ENCODE measurements at regions not wholly inside any gene's neighbourhood (a gene's known extent, or its start where the extent isn't known, plus 50 kb on each side); places are given as distances from the start of the nearest gene placed in this dataset.
"Not testable (repeated sequence)": the region's sequence is repeated elsewhere in the genome, so short reads cannot be mapped to it uniquely, and the experiment has no call there.

DNA sequence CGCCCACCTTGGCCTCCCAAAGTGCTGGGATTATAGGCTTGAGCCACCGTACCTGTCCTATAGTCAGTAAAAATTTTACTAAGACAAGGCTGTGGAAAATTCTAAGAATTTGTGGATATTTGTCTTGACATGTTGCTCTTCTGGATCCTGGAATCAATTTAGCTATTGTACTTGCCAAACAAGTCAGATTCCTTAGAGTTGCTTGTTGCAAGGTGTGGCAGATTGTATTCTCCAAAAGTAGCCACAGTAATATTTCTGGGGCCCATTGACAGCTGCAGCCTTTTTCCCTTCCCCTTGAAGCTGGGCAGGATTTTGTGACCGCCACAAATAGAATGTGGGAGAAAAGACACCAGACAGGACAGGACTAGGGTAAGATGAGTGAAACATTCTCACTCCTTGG lies 98.8 kb upstream of the TMTC4 start:
- no peaks in the 10 kb centered on the region for H3K36me3 ChIP-seq (replicated peaks; ENCODE audit: control insufficient read depth, insufficient read depth, low read length)
- H3K4me3 ChIP-seq (ENCODE audit: insufficient read depth, low read depth, low read length) = no peak overlapping the region
- DNase-seq = no peak
- H3K27me3 ChIP-seq (ENCODE audit: control insufficient read depth, insufficient read depth, low read length) = no peaks in the 10 kb centered on the region

DNA sequence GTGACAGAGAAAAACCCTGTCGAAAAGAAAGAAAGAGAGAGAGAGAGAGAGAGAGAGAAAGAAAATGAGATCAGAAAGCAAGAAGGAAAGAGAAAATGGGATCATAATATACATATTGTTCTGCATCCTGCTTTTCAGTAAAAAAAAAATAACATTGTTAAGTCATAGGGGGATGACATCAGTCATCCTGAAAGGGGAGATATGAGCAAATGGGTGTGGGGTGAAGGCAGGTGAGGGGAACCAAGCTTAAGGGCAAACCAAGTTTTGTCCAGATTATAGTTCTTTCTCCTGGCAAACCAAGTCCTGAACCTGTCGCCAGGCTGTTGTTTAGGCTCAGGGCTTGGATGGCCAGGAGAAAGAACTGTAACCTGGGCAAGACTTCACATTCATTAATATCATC lies 92.6 kb upstream of the TMTC4 start:
- no peak for DNase-seq
- H3K36me3 ChIP-seq (replicated peaks; ENCODE audit: control insufficient read depth, insufficient read depth, low read length) = no peaks in the 10 kb centered on the region
- H3K4me3 ChIP-seq (ENCODE audit: insufficient read depth, low read depth, low read length) = no peak overlapping the region
- H3K27me3 ChIP-seq (ENCODE audit: control insufficient read depth, insufficient read depth, low read length) = no peaks in the 10 kb centered on the region

DNA sequence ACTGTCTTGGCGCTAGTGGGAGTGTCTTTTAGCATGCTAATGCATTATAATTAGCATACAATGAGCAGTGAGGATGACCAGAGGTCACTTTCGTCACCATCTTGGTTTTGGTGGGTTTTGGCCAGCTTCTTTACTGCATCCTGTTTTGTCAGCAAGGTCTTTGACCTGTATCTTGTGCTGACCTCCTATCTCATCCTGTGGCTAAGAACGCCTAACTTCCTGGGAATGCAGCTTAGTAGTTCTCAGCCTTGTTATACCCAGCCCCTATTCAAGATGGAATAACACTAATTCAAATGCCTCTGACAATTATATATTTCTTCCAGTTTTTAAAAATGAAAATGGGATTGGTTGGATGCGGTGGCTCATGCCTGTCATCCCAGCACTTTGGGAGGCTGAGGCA lies 92.0 kb upstream of the TMTC4 start:
- not testable (repeated sequence) for H3K27me3 ChIP-seq (ENCODE audit: control insufficient read depth, insufficient read depth, low read length); DNase-seq; H3K36me3 ChIP-seq (replicated peaks; ENCODE audit: control insufficient read depth, insufficient read depth, low read length); H3K4me3 ChIP-seq (ENCODE audit: insufficient read depth, low read depth, low read length)

DNA sequence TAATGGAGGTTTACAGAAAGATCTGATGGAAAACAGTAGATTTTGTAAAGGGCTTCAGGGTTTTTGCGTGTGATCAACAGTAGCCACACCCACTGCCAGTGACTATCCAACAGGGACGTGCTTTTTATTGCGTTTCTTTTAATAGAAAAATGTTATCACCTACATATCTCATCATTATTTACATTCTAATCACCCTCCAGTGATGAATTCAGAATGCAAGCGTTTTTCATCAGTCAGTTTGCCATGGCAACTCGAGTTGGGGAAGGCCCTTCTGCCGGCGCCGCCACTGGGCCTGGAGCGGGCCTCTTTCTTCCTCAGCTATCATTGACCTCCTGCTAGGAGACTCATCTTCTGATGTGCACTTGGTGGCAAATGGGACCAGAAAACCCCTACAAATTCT lies 90.3 kb upstream of the TMTC4 start:
- DNase-seq = no peak
- no peaks in the 10 kb centered on the region for H3K36me3 ChIP-seq (replicated peaks; ENCODE audit: control insufficient read depth, insufficient read depth, low read length)

DNA sequence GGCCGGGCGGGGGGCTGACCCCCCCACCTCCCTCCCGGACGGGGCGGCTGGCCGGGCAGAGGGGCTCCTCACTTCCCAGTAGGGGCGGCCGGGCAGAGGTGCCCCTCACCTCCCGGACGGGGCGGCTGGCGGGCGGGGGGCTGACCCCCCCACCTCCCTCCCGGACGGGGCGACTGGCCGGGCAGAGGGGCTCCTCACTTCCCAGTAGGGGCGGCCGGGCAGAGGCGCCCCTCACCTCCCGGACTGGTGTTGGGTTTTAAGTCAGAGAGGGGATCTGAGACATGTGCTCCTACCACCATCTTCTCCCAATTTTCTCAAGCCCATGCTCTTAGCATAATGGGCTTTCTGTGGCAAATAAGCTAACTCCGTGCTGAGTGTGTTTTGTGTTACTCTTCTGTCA lies 87.5 kb upstream of the TMTC4 start:
- H3K36me3 ChIP-seq (replicated peaks; ENCODE audit: control insufficient read depth, insufficient read depth, low read length); DNase-seq; H3K4me3 ChIP-seq (ENCODE audit: insufficient read depth, low read depth, low read length); H3K27me3 ChIP-seq (ENCODE audit: control insufficient read depth, insufficient read depth, low read length): not testable (repeated sequence)

More for the DNA sequence above, 90.3 kb upstream of the TMTC4 start:
- Histone ChIP-seq H3K4me3 (ENCODE audit: insufficient read depth, low read depth, low read length) (no peak overlapping the region), H3K27me3 (ENCODE audit: control insufficient read depth, insufficient read depth, low read length) (no peaks in the 10 kb centered on the region)

DNA sequence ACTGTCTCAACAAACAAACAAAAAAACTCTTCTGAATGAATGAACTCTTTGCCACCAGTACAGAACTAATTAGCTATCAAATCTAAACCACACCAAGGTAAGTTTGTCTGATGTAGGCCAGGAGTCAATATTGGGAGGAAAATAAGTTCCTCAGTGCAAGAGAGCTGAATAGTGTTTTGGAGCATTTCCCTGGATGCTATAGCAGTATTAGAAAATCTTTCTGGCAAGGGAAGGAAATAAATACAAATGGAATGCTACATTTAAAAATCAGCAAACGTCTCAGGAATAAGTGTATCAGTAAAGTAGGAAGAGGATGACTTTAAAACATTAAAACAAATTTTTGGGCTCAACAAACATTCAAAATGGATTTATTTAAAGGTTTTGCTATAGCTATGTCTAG lies 81.3 kb upstream of the TMTC4 start:
- Histone ChIP-seq H3K4me3 (ENCODE audit: insufficient read depth, low read depth, low read length) (no peak overlapping the region), H3K36me3 (replicated peaks; ENCODE audit: control insufficient read depth, insufficient read depth, low read length) (no peaks in the 10 kb centered on the region), H3K27me3 (ENCODE audit: control insufficient read depth, insufficient read depth, low read length) (no peaks in the 10 kb centered on the region)
- DNase-seq = no peak

DNA sequence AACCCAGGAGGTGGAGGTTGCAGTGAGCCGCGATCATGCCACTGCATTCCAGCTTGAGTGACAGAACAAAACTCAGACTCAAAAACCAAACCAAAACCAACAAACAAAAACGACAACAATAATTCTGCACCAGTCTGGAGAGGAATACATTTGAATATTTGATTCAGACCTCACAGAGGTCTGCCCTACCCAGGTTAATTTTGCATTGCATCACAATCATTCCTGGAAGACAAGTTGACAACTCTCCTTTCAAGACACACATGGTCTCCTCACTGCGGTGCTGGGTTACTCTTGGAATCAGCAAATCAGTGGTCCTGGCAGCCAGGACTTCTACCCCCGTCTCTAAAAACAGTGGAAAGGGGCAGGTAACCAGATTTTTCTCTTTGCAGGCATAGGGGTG lies 79.9 kb upstream of the TMTC4 start:
- no peak overlapping the region for H3K4me3 ChIP-seq (ENCODE audit: insufficient read depth, low read depth, low read length)
- DNase-seq = no peak
- no peaks in the 10 kb centered on the region for H3K27me3 ChIP-seq (ENCODE audit: control insufficient read depth, insufficient read depth, low read length)
- H3K36me3 ChIP-seq (replicated peaks; ENCODE audit: control insufficient read depth, insufficient read depth, low read length) = no peaks in the 10 kb centered on the region

DNA sequence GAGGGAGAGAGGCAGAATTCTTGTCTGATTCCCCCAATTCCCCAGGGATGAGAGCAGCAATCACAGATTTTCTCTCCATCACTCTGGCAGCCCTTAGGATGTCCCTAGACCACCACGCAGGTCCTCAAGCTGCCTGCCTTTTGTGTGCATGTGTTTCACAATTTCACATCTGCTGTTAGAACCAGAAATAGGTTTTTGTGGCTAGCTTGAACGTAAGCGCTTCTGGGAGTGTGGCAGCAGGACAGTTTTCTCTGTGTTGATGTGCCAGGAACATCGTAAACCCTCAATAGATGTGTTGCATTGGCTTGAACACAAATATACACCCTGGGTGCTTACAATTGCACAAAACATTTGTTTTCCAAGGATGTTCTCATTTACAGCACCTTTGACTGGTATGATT lies 78.8 kb upstream of the TMTC4 start:
- DNase-seq = no peak
- H3K4me3 ChIP-seq (ENCODE audit: insufficient read depth, low read depth, low read length) = no peak overlapping the region
- H3K27me3 ChIP-seq (ENCODE audit: control insufficient read depth, insufficient read depth, low read length) = no peaks in the 10 kb centered on the region
- no peaks in the 10 kb centered on the region for H3K36me3 ChIP-seq (replicated peaks; ENCODE audit: control insufficient read depth, insufficient read depth, low read length)

DNA sequence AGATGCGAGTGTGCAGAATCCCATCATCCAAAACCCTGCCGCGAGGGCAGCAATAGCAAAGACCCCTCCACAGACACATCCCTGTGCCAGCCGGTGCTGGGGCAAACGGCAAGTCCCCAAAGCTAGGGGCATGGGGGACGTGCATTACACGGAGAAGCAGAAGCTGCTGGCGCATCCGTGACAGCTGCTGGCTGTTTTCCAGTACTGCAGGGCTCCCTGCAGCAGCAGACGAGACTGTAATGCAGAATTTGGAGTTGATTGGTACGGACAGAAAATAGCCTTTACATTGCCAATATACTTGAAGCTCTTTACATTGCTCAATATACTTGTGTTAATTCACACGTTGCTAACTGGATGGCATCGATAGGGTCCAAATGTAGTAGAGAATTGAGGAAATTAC lies 77.2 kb upstream of the TMTC4 start:
- Histone ChIP-seq H3K27me3 (ENCODE audit: control insufficient read depth, insufficient read depth, low read length) (no peaks in the 10 kb centered on the region), H3K36me3 (replicated peaks; ENCODE audit: control insufficient read depth, insufficient read depth, low read length) (no peaks in the 10 kb centered on the region), H3K4me3 (ENCODE audit: insufficient read depth, low read depth, low read length) (no peak overlapping the region)
- no peak for DNase-seq

DNA sequence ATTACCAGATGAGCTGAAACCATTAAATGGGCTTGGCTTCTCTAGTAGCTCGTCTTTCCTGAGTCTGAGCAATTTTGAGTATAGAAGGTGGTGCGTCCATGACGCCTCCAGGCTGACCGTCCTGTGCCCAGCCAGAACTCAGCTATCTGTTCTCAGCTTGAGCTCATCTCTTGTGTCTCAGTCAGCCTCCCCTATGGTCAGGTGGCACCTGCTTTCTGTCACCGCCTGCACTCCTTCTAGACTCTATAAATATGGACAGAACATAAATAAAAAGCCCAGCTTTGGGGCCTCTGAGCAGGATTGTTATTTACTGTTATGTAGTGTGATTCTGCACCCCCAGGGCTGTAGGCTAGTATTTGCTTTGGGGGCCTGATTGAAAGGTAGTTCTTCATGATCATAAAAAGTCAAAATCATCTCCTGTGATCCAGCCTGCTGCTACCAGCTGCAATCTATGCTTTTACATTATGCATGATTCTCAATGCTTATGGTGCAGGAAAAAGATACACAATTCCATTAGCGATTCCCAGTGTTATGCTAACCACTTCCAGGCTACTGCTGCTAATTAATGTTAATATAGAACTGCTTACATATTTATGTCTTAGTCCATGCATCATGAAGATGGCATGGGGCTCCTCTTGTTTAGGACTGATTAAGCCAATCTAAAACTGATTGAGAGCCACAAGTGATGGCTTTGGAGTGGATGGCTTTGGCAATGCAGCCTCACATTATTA lies 72.5 kb upstream of the TMTC4 start:
- DNase-seq = no peak
- H3K27me3 ChIP-seq (ENCODE audit: control insufficient read depth, insufficient read depth, low read length) = no peaks in the 10 kb centered on the region

DNA sequence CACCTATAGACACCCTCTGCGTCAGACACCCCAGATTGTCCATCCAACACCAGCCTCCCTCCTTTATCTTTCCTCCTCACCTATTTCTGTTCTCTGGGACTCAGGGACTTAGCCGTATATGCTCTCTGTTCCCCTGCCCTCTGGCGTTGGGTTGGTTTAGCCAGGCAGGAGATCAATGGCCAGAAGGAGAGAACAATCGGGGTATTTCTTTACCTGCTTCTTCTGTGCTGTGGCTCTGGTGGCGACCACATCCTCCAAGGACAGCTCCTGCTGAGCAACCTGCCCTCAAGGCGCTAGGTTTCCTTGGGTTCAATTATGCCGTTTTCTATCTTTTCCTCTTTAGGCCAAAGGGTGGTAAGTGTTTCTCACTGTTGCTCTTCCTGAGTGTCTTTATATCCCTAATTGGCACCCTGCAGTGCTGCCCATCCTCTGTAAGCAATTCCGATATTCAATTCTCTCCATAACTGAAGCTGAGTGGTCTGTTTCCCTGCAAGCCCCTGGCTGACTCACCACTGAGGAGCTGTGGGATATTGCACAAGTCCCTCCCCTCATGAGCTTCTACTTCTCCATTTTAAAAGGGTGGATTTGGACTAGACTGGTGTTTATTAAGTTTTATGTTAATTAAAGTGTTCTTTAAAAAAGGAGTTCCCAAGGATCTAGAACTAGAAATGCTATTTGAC lies 63.7 kb upstream of the TMTC4 start:
- H3K36me3 ChIP-seq (replicated peaks; ENCODE audit: control insufficient read depth, insufficient read depth, low read length) = no peaks in the 10 kb centered on the region
- H3K4me3 ChIP-seq (ENCODE audit: insufficient read depth, low read depth, low read length) = no peak overlapping the region
- no peaks in the 10 kb centered on the region for H3K27me3 ChIP-seq (ENCODE audit: control insufficient read depth, insufficient read depth, low read length)
- no peak for DNase-seq

More for the DNA sequence above, 72.5 kb upstream of the TMTC4 start:
- Histone ChIP-seq H3K4me3 (ENCODE audit: insufficient read depth, low read depth, low read length) (no peak overlapping the region), H3K36me3 (replicated peaks; ENCODE audit: control insufficient read depth, insufficient read depth, low read length) (no peaks in the 10 kb centered on the region)

DNA sequence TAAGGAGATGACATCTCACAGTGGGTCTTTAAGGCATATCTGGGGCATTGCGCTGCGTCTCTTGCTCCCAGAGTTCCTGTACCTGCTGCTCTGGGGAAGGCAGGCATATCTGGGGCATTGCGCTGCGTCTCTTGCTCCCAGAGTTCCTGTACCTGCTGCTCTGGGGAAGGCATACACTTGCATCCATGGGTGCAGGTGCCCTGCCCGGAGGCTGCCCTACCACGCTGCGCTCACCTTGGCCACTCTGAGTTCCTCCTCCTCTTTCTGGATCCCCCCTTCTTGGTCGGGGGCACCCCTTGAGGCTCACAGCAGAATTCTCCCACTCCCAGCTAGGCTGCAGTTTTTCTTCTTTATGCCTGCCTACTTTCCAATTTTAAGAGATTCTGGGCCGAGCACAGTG lies 60.9 kb upstream of the TMTC4 start:
- no peaks in the 10 kb centered on the region for H3K27me3 ChIP-seq (ENCODE audit: control insufficient read depth, insufficient read depth, low read length)
- H3K36me3 ChIP-seq (replicated peaks; ENCODE audit: control insufficient read depth, insufficient read depth, low read length) = no peaks in the 10 kb centered on the region
- no peak overlapping the region for H3K4me3 ChIP-seq (ENCODE audit: insufficient read depth, low read depth, low read length)
- no peak for DNase-seq

DNA sequence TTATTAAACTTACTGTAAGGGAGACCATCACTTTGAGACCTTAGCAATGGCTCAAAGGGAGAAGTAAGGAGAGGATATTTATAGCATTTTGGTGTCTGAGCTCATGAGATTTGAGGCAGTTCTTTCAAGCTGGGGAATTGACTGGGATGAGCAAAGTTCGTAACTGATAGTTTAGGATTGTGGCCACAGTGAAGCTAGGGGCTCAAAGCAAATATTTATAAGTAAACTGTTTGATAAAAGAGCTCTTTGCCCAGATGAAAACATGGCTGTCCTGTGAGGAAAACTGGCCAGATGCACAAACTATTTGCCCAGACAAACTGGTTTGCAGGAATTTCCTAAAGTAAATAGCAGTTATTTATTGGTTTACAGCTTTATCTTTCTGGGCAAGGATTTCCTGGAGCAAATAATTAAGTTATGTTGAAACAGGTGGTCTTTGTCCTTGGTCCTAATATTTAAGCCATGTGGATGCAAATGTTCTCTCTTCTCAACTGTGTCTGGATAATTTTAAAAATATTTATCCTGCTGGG lies 59.7 kb upstream of the TMTC4 start:
- no peaks in the 10 kb centered on the region for H3K27me3 ChIP-seq (ENCODE audit: control insufficient read depth, insufficient read depth, low read length)
- DNase-seq = no peak
- H3K4me3 ChIP-seq (ENCODE audit: insufficient read depth, low read depth, low read length) = no peak overlapping the region
- H3K36me3 ChIP-seq (replicated peaks; ENCODE audit: control insufficient read depth, insufficient read depth, low read length) = no peaks in the 10 kb centered on the region

DNA sequence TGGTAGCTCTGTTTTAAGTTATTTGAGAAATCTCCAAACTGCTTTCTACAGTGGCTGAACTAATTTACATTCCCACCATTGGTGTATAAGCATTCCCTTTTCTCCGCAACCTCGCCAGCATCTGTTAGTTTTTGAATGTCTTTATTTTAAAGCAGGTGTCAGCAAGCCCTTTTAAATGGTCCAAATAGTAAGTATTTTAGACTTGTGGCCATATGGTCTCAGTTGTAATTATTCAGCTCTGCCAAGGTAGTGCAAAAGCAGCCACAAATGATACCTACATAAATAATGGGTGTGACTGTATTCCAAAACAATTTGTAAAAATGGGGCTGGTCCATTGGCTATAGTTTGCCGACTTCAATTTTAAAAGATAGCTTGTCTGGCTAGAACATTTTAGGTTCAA lies 58.7 kb upstream of the TMTC4 start:
- Histone ChIP-seq H3K36me3 (replicated peaks; ENCODE audit: control insufficient read depth, insufficient read depth, low read length) (no peaks in the 10 kb centered on the region), H3K4me3 (ENCODE audit: insufficient read depth, low read depth, low read length) (no peak overlapping the region), H3K27me3 (ENCODE audit: control insufficient read depth, insufficient read depth, low read length) (no peaks in the 10 kb centered on the region)
- DNase-seq = no peak

DNA sequence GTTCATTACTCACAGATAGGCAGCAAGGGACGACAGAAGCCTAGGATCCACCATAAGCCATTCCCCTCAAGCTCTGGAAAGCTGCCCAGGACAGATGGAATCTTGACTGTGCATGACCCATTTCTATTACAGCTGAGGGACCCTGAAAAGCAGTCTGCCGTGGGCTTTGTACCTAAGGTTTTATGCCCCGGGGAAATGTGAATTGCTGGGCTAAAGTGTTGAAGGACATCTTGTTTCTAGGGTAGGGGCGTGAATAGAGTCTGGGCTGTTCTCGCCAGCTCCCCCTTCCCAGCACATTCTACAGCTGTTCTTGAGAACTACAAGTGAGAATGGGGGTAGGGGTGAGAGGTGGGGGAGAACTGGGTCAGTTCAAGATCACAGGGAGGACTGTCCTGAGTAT lies 53.6 kb upstream of the TMTC4 start:
- Histone ChIP-seq H3K4me3 (ENCODE audit: insufficient read depth, low read depth, low read length) (no peak overlapping the region), H3K27me3 (ENCODE audit: control insufficient read depth, insufficient read depth, low read length) (no peaks in the 10 kb centered on the region), H3K36me3 (replicated peaks; ENCODE audit: control insufficient read depth, insufficient read depth, low read length) (no peaks in the 10 kb centered on the region)
- no peak for DNase-seq
